Renal cortex interstitium (tissue), 11 donors: ENCODE measurements at regions not wholly inside any gene's neighbourhood (a gene's known extent, or its start where the extent isn't known, plus 50 kb on each side); places are given as distances from the start of the nearest gene placed in this dataset.

Experiments
- DNase-seq, 11 donors: peaks; one replicate each; pipeline ENCODE4 v3.0.0-alpha.2; 2013; ENCODE audit warnings: low read depth in 9 of 11, low spot score in 4 of 11; ENCODE audit errors: extremely low read depth in 1 of 11

- no peak for DNase-seq
These were observed 154.1 kb upstream of the MIR17HG start for GRCh38 chr13:91193358-91193757.

- no peak for DNase-seq
These were observed 151.7 kb upstream of the MIR17HG start for GRCh38 chr13:91195789-91196188.

GRCh38 chr13:91196958-91197357 lies 150.5 kb upstream of the MIR17HG start:
- no peak for DNase-seq

GRCh38 chr13:91199866-91200265 lies 147.6 kb upstream of the MIR17HG start:
- no peak for DNase-seq

GRCh38 chr13:91200486-91200885 lies 147.0 kb upstream of the MIR17HG start:
- DNase-seq = no peak

- no peak for DNase-seq
These were observed 144.1 kb upstream of the MIR17HG start for GRCh38 chr13:91203430-91203829.

- no peak for DNase-seq
These were observed 140.2 kb upstream of the MIR17HG start for GRCh38 chr13:91207261-91207660.

GRCh38 chr13:91211510-91211909 lies 136.0 kb upstream of the MIR17HG start:
- no peak for DNase-seq

- no peak for DNase-seq
These were observed 135.3 kb upstream of the MIR17HG start for GRCh38 chr13:91212231-91212630.

- no peak for DNase-seq
These were observed 133.5 kb upstream of the MIR17HG start for GRCh38 chr13:91214031-91214430.

GRCh38 chr13:91216928-91217700 lies 130.4 kb upstream of the MIR17HG start:
- DNase-seq = no peak

- DNase-seq = no peak
These were observed 128.3 kb upstream of the MIR17HG start for GRCh38 chr13:91219201-91219600.

- no peak for DNase-seq
These were observed 126.6 kb upstream of the MIR17HG start for GRCh38 chr13:91220872-91221271.

GRCh38 chr13:91228108-91228507 lies 119.4 kb upstream of the MIR17HG start:
- no peak for DNase-seq

GRCh38 chr13:91228940-91229339 lies 118.5 kb upstream of the MIR17HG start:
- DNase-seq = no peak

GRCh38 chr13:91232716-91233115 lies 114.8 kb upstream of the MIR17HG start:
- no peak for DNase-seq

GRCh38 chr13:91233291-91233690 lies 114.2 kb upstream of the MIR17HG start:
- no peak for DNase-seq

- DNase-seq = no peak
These were observed 111.3 kb upstream of the MIR17HG start for GRCh38 chr13:91236182-91236581.

GRCh38 chr13:91236921-91237320 lies 110.6 kb upstream of the MIR17HG start:
- DNase-seq = no peak

- DNase-seq = no peak
These were observed 109.5 kb upstream of the MIR17HG start for GRCh38 chr13:91238036-91238435.

- DNase-seq = no peak
These were observed 107.1 kb upstream of the MIR17HG start for GRCh38 chr13:91240341-91240740.
